Vagina (tissue), 2 donors: ENCODE measurements at regions not wholly inside any gene's neighbourhood (a gene's known extent, or its start where the extent isn't known, plus 50 kb on each side); places are given as distances from the start of the nearest gene placed in this dataset.

Source experiments
- CTCF ChIP-seq, 3 experiments: fragments of 450-650 bp in 2 of 3; fragments of 200-600 bp in 1 of 3; sonication (generic) in 1 of 3; IDR thresholded peaks; one replicate each; pipeline ENCODE4 v1.5.1; 2017 to 2019; ENCODE audit warnings: antibody characterized with exemption in 3 of 3, mild to moderate bottlenecking in 2 of 3, moderate library complexity in 2 of 3
- POLR2A ChIP-seq, 2 donors: fragments of 450-650 bp; IDR thresholded peaks; one replicate each; pipeline ENCODE4 v1.6.1; 2017; ENCODE audit warnings: antibody characterized with exemption in 2 of 2, mild to moderate bottlenecking in 2 of 2, moderate library complexity in 2 of 2

DNA sequence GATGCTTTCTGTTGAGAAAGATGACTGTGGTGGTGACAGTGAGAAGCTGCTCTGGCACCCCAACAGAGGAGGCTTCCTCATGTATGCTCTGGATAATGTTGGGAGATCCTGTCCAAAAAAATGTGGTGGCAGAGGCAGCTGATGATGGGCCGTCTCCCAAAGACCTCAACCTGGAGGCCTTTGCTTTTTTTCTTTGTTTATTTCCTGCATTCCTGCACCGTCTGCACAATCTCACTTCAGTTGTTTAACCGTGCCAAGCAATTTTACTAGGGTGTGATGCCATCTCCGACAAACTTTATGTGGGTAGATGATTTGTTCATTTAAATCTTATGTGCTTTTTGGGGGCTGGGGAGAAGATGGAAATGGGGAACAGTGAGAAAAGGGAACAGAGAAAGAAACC lies 62.2 kb upstream of the IGFBP5 start:
- TF ChIP-seq CTCF (IDR thresholded peaks at IDR 0.05) (no peak), POLR2A (IDR thresholded peaks at IDR 0.05) (no peak)
